GM19455 (cell line): ENCODE measurements at regions not wholly inside any gene's neighbourhood (a gene's known extent, or its start where the extent isn't known, plus 50 kb on each side); places are given as distances from the start of the nearest gene placed in this dataset.
A peak's percentile ranks its signal among the peaks of the same experiment; 100 is the strongest.

Experiments used
- ATAC-seq: cut with Tn5 transposase; IDR thresholded peaks from one replicate; pipeline ENCODE4 v1.9.1; 2021; ENCODE audit not compliant: unreplicated experiment

- no peak for ATAC-seq
Measured at GRCh38 chr1:191866155-191866554, 292.1 kb upstream of the RGS18 start.

- ATAC-seq: no peak
Measured at GRCh38 chr1:191869790-191870312, 288.4 kb upstream of the RGS18 start.

- no peak for ATAC-seq
Measured at GRCh38 chr1:191870490-191870889, 287.8 kb upstream of the RGS18 start.

- ATAC-seq: no peak
Measured at GRCh38 chr1:191875994-191876393, 282.3 kb upstream of the RGS18 start.

GRCh38 chr1:191876631-191877030 lies 281.6 kb upstream of the RGS18 start:
- no peak for ATAC-seq

- no peak for ATAC-seq
Measured at GRCh38 chr1:191882870-191883269, 275.4 kb upstream of the RGS18 start.

- ATAC-seq: peak; percentile 57
Measured at GRCh38 chr1:191886977-191887376, 271.3 kb upstream of the RGS18 start.

GRCh38 chr1:191888996-191889622 lies 269.2 kb upstream of the RGS18 start:
- ATAC-seq: no peak

- ATAC-seq: no peak
Measured at GRCh38 chr1:191889623-191890003, 268.6 kb upstream of the RGS18 start.

- ATAC-seq: no peak
Measured at GRCh38 chr1:191890433-191891088, 267.7 kb upstream of the RGS18 start.

- ATAC-seq: no peak
Measured at GRCh38 chr1:191892716-191893115, 265.5 kb upstream of the RGS18 start.

- ATAC-seq: no peak
Measured at GRCh38 chr1:191895049-191895448, 263.2 kb upstream of the RGS18 start.

- ATAC-seq: no peak
Measured at GRCh38 chr1:191895462-191896058, 262.7 kb upstream of the RGS18 start.

- ATAC-seq: no peak
Measured at GRCh38 chr1:191897134-191897533, 261.1 kb upstream of the RGS18 start.

- ATAC-seq: no peak
Measured at GRCh38 chr1:191901651-191902050, 256.6 kb upstream of the RGS18 start.

- ATAC-seq: no peak
Measured at GRCh38 chr1:191904991-191905390, 253.3 kb upstream of the RGS18 start.

GRCh38 chr1:191905781-191906180 lies 252.5 kb upstream of the RGS18 start:
- no peak for ATAC-seq

GRCh38 chr1:191907121-191907520 lies 251.1 kb upstream of the RGS18 start:
- ATAC-seq: no peak

GRCh38 chr1:191910245-191910644 lies 248.0 kb upstream of the RGS18 start:
- no peak for ATAC-seq

- no peak for ATAC-seq
Measured at GRCh38 chr1:191912517-191912916, 245.7 kb upstream of the RGS18 start.

GRCh38 chr1:191913260-191913977 lies 244.8 kb upstream of the RGS18 start:
- no peak for ATAC-seq

GRCh38 chr1:191929383-191929782 lies 228.9 kb upstream of the RGS18 start:
- no peak for ATAC-seq
